ENCODE measurements at regions not wholly inside any gene's neighbourhood (a gene's known extent, or its start where the extent isn't known, plus 50 kb on each side); places are given as distances from the start of the nearest gene placed in this dataset.

GRCh38 chr12:24011927-24012507, 62.5 kb upstream of the SOX5 start:
- Mint-ChIP-seq H3K4me3 (no peak overlapping the region), H3K27me3 (ENCODE audit: low read depth) (no peaks in the 10 kb centered on the region), H3K36me3 (ENCODE audit: insufficient read depth) (no peaks in the 10 kb centered on the region), H3K9me3 (no peaks in the 10 kb centered on the region), H3K4me1 (ENCODE audit: low read depth) (no peaks in the 10 kb centered on the region)
- no peak for DNase-seq
- no peak for ATAC-seq

- ATAC-seq (no peak), DNase-seq (no peak)
- Mint-ChIP-seq H3K4me3 (no peak overlapping the region), H3K27me3 (ENCODE audit: low read depth) (no peaks in the 10 kb centered on the region), H3K4me1 (ENCODE audit: low read depth) (no peaks in the 10 kb centered on the region), H3K9me3 (no peaks in the 10 kb centered on the region), H3K36me3 (ENCODE audit: insufficient read depth) (no peaks in the 10 kb centered on the region)
These were observed 58.7 kb upstream of the SOX5 start for GRCh38 chr12:24008166-24008565.
